ENCODE measurements at regions not wholly inside any gene's neighbourhood (a gene's known extent, or its start where the extent isn't known, plus 50 kb on each side); places are given as distances from the start of the nearest gene placed in this dataset.
"Not testable (repeated sequence)": the region's sequence is repeated elsewhere in the genome, so short reads cannot be mapped to it uniquely, and the experiment has no call there.

- Histone ChIP-seq H3K4me3 (ENCODE audit: insufficient read depth, low read depth, low read length, poor library complexity, severe bottlenecking) (no peak overlapping the region), H3K9me3 (ENCODE audit: control insufficient read depth, low read length) (no peaks in the 10 kb centered on the region), H3K27me3 (replicated peaks; ENCODE audit: control insufficient read depth, insufficient read depth, low read length, poor library complexity, severe bottlenecking) (no peaks in the 10 kb centered on the region), H3K36me3 (ENCODE audit: control insufficient read depth, insufficient read depth, low read length) (no peaks in the 10 kb centered on the region), H3K4me1 (ENCODE audit: control insufficient read depth, insufficient read depth, low read length, poor library complexity, severe bottlenecking) (no peaks in the 10 kb centered on the region), H3K27ac (ENCODE audit: insufficient read depth, low read length, poor library complexity, severe bottlenecking) (no peak overlapping the region)
- DNase-seq, result no peak
Measured at GRCh38 chr6:44023586-44024454, 103.4 kb downstream of the MRPL14 start.

DNA sequence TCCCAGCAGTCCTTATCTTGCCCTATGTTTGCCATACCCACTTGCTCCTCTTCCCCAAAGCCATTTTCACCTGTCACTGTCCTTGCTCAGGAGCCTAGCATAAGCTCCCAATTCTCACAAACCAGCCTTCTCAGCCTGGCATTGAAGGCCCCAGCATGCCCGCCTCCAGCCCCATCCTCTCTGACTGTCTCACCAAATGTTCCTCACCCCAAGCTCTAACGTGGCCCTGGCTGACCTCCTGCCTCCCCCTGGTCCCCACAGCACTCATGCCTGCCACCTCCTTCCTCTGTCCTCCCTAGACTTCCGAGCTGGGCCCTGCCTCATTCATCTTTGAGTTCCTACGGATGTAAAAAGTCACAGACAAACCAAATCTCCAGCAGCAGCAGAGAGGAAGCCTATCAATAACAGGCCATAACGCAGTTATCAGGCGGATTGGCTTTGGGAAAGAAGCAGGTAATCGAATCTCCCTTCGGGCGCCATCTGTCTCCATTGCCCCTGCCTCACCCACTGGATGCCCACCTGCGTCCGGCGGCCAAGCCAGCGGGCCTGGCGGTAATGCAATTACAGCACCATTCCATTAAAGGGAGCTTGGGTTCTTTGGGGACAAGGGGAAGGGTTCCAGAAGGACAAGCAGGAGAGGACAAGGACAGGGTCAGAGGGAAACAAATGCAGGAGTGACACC, 104.4 kb downstream of the MRPL14 start:
- Histone ChIP-seq H3K36me3 (ENCODE audit: control insufficient read depth, insufficient read depth, low read length) (no peaks in the 10 kb centered on the region), H3K9me3 (ENCODE audit: control insufficient read depth, low read length) (no peaks in the 10 kb centered on the region), H3K27ac (ENCODE audit: insufficient read depth, low read length, poor library complexity, severe bottlenecking) (no peak overlapping the region), H3K4me3 (ENCODE audit: insufficient read depth, low read depth, low read length, poor library complexity, severe bottlenecking) (no peak overlapping the region), H3K27me3 (replicated peaks; ENCODE audit: control insufficient read depth, insufficient read depth, low read length, poor library complexity, severe bottlenecking) (no peaks in the 10 kb centered on the region), H3K4me1 (ENCODE audit: control insufficient read depth, insufficient read depth, low read length, poor library complexity, severe bottlenecking) (no peaks in the 10 kb centered on the region)
- no peak for DNase-seq

DNA sequence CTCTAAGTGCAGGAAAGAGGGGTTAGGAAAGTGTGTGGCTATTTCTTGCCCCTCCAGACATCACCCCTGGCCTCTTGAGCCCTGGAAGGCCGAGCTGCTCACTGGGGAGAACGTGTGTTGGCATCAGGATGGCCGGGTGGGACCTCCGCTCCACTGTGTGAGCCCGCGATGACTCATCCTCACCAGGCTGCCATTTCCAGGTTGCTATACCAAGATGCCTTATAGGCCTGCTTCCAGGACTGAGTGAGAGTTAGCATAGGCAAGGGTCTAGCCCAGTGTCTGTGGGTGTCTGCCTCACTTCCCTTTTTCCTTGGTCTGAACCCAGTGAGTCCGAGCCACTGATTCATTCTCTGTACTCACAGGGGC, 105.0 kb downstream of the MRPL14 start:
- DNase-seq, result no peak
- Histone ChIP-seq H3K27ac (ENCODE audit: insufficient read depth, low read length, poor library complexity, severe bottlenecking) (no peak overlapping the region), H3K27me3 (replicated peaks; ENCODE audit: control insufficient read depth, insufficient read depth, low read length, poor library complexity, severe bottlenecking) (no peaks in the 10 kb centered on the region), H3K4me3 (ENCODE audit: insufficient read depth, low read depth, low read length, poor library complexity, severe bottlenecking) (no peak overlapping the region), H3K4me1 (ENCODE audit: control insufficient read depth, insufficient read depth, low read length, poor library complexity, severe bottlenecking) (no peaks in the 10 kb centered on the region), H3K9me3 (ENCODE audit: control insufficient read depth, low read length) (no peaks in the 10 kb centered on the region), H3K36me3 (ENCODE audit: control insufficient read depth, insufficient read depth, low read length) (no peaks in the 10 kb centered on the region)

DNA sequence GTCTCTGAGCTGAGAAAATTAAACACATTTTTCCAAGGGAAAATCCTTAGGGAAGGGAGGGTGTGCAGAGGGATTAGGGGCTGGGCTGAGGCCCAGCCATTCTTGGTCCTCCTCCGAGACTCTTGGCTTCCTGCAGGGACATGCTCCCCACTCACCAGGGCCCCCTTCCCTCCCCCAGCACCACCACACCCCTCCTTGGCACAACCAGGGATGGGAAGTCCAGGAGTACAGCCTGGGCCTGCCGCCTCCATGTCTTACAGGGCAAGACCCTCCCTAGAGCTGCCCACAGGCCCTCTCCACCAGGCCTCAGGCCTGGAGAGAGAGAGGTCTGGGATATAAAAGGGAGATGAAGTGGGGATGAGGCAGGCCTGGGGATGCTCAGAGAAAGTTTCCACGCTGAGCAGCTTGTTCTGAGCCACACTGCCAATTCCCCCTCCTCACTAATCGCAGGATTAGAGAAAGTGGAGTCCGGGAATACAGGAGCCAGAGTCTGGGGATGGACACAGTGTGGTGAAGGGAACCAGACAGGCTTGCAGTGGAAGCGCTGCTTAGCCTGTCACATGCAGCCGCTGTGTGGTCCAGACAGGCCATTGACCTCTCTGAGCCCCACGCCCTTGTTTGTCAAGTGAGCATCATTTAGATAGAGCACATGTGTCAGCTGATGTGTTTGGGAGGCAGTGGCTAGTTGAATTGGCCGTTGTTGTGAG, 105.5 kb downstream of the MRPL14 start:
- H3K9me3 ChIP-seq (ENCODE audit: control insufficient read depth, low read length), result no peaks in the 10 kb centered on the region
- no peak overlapping the region for H3K4me3 ChIP-seq (ENCODE audit: insufficient read depth, low read depth, low read length, poor library complexity, severe bottlenecking)
- H3K27me3 ChIP-seq (replicated peaks; ENCODE audit: control insufficient read depth, insufficient read depth, low read length, poor library complexity, severe bottlenecking), result no peaks in the 10 kb centered on the region
- no peak overlapping the region for H3K27ac ChIP-seq (ENCODE audit: insufficient read depth, low read length, poor library complexity, severe bottlenecking)
- no peaks in the 10 kb centered on the region for H3K36me3 ChIP-seq (ENCODE audit: control insufficient read depth, insufficient read depth, low read length)
- no peak for DNase-seq
- H3K4me1 ChIP-seq (ENCODE audit: control insufficient read depth, insufficient read depth, low read length, poor library complexity, severe bottlenecking), result no peaks in the 10 kb centered on the region

- Histone ChIP-seq H3K4me1 (ENCODE audit: control insufficient read depth, insufficient read depth, low read length, poor library complexity, severe bottlenecking) (no peaks in the 10 kb centered on the region), H3K9me3 (ENCODE audit: control insufficient read depth, low read length) (no peaks in the 10 kb centered on the region), H3K27ac (ENCODE audit: insufficient read depth, low read length, poor library complexity, severe bottlenecking) (no peak overlapping the region), H3K4me3 (ENCODE audit: insufficient read depth, low read depth, low read length, poor library complexity, severe bottlenecking) (no peak overlapping the region), H3K36me3 (ENCODE audit: control insufficient read depth, insufficient read depth, low read length) (no peaks in the 10 kb centered on the region), H3K27me3 (replicated peaks; ENCODE audit: control insufficient read depth, insufficient read depth, low read length, poor library complexity, severe bottlenecking) (no peaks in the 10 kb centered on the region)
- no peak for DNase-seq
Measured at GRCh38 chr6:44020664-44021425, 106.4 kb downstream of the MRPL14 start.

DNA sequence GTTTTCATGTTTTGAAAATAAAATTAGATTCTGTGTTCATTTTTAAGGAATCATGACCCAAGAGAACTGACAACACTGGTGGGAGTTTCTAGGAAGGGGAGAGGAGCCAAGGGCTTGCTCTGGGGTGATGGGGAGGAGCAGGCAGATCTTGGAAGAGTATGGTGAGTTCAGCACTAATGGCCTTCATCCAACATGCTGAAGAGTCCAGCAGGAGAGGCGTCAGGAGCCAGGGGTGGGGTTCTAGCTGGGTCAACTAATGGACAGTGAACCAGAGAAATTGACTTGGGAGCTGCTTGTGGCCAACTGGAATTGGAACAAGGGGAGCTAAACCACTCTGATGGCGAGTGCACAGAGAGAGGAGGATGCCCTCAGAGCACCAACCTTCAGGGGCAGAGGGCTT, 107.1 kb downstream of the MRPL14 start:
- no peaks in the 10 kb centered on the region for H3K36me3 ChIP-seq (ENCODE audit: control insufficient read depth, insufficient read depth, low read length)
- no peaks in the 10 kb centered on the region for H3K27me3 ChIP-seq (replicated peaks; ENCODE audit: control insufficient read depth, insufficient read depth, low read length, poor library complexity, severe bottlenecking)
- H3K9me3 ChIP-seq (ENCODE audit: control insufficient read depth, low read length), result no peaks in the 10 kb centered on the region
- H3K4me3 ChIP-seq (ENCODE audit: insufficient read depth, low read depth, low read length, poor library complexity, severe bottlenecking), result no peak overlapping the region
- H3K4me1 ChIP-seq (ENCODE audit: control insufficient read depth, insufficient read depth, low read length, poor library complexity, severe bottlenecking), result no peaks in the 10 kb centered on the region
- no peak for DNase-seq
- H3K27ac ChIP-seq (ENCODE audit: insufficient read depth, low read length, poor library complexity, severe bottlenecking), result no peak overlapping the region

DNA sequence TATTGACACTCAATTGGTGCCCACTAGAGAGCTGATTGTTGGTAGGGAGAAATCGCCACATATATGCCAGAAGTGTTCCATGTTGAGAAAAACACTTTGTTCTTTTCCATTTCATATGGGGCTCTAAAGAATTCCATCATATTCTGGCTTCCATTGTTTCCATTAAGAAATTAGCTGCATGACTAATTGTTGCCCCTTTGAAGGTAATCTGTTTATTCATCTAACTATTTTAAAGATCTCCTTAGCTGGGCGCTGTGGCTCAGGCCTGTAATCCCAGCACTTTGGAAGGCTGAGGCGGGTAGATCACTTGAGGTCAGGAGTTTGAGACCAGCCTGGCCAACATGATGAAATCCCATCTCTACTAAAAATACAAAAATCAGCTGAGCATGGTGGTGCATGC, 109.9 kb downstream of the MRPL14 start:
- not testable (repeated sequence) for DNase-seq; H3K27ac ChIP-seq (ENCODE audit: insufficient read depth, low read length, poor library complexity, severe bottlenecking); H3K4me1 ChIP-seq (ENCODE audit: control insufficient read depth, insufficient read depth, low read length, poor library complexity, severe bottlenecking); H3K36me3 ChIP-seq (ENCODE audit: control insufficient read depth, insufficient read depth, low read length); H3K27me3 ChIP-seq (replicated peaks; ENCODE audit: control insufficient read depth, insufficient read depth, low read length, poor library complexity, severe bottlenecking); H3K9me3 ChIP-seq (ENCODE audit: control insufficient read depth, low read length); H3K4me3 ChIP-seq (ENCODE audit: insufficient read depth, low read depth, low read length, poor library complexity, severe bottlenecking)

GRCh38 chr6:44016131-44016870, 111.0 kb downstream of the MRPL14 start:
- Histone ChIP-seq H3K4me3 (ENCODE audit: insufficient read depth, low read depth, low read length, poor library complexity, severe bottlenecking) (no peak overlapping the region), H3K27me3 (replicated peaks; ENCODE audit: control insufficient read depth, insufficient read depth, low read length, poor library complexity, severe bottlenecking) (peaks cover 3% of the 10 kb centered on the region), H3K9me3 (ENCODE audit: control insufficient read depth, low read length) (no peaks in the 10 kb centered on the region), H3K27ac (ENCODE audit: insufficient read depth, low read length, poor library complexity, severe bottlenecking) (no peak overlapping the region), H3K4me1 (ENCODE audit: control insufficient read depth, insufficient read depth, low read length, poor library complexity, severe bottlenecking) (no peaks in the 10 kb centered on the region), H3K36me3 (ENCODE audit: control insufficient read depth, insufficient read depth, low read length) (no peaks in the 10 kb centered on the region)
- no peak for DNase-seq

DNA sequence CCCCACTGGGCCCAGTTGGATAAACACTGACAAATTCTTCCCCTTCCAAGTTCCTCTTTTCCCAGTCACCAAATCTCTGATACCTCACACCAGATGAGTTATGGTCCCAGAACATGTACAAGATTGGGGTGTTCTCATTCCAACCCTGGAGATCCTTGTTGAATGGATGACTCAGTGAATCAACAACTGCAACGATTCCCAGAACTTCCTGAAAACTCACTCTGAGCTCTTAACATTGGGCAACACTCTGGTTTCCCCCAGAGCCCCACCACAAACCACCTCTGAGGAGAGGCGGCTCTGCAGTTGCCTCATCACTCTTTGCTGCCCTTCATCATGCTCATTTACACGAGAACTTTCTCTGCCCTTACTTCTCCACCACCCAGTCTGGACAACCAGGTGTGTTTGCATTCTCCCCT, 115.2 kb downstream of the MRPL14 start:
- no peak overlapping the region for H3K27ac ChIP-seq (ENCODE audit: insufficient read depth, low read length, poor library complexity, severe bottlenecking)
- no peaks in the 10 kb centered on the region for H3K36me3 ChIP-seq (ENCODE audit: control insufficient read depth, insufficient read depth, low read length)
- no peak for DNase-seq
- H3K4me1 ChIP-seq (ENCODE audit: control insufficient read depth, insufficient read depth, low read length, poor library complexity, severe bottlenecking), result no peaks in the 10 kb centered on the region
- H3K4me3 ChIP-seq (ENCODE audit: insufficient read depth, low read depth, low read length, poor library complexity, severe bottlenecking), result no peak overlapping the region
- no peaks in the 10 kb centered on the region for H3K9me3 ChIP-seq (ENCODE audit: control insufficient read depth, low read length)
- peaks cover 3% of the 10 kb centered on the region for H3K27me3 ChIP-seq (replicated peaks; ENCODE audit: control insufficient read depth, insufficient read depth, low read length, poor library complexity, severe bottlenecking)

Data from effector memory CD4-positive, alpha-beta T cell (primary cell).